ENCODE measurements at regions not wholly inside any gene's neighbourhood (a gene's known extent, or its start where the extent isn't known, plus 50 kb on each side); places are given as distances from the start of the nearest gene placed in this dataset.

- H3K27ac Mint-ChIP-seq = no peak overlapping the region
- no peaks in the 10 kb centered on the region for H3K36me3 Mint-ChIP-seq (ENCODE audit: low read depth)
These were observed 95.9 kb downstream of the BMP2 start for GRCh38 chr20:6863355-6863754.

GRCh38 chr20:6863798-6864201, 96.3 kb downstream of the BMP2 start:
- no peaks in the 10 kb centered on the region for H3K4me1 Mint-ChIP-seq (ENCODE audit: low read depth)
- DNase-seq (ENCODE audit: low spot score) = no peak
- no peak overlapping the region for H3K4me3 Mint-ChIP-seq
- no peak overlapping the region for H3K27ac Mint-ChIP-seq
- H3K27me3 Mint-ChIP-seq (ENCODE audit: low read depth) = no peaks in the 10 kb centered on the region
- no peaks in the 10 kb centered on the region for H3K36me3 Mint-ChIP-seq (ENCODE audit: low read depth)
- no peaks in the 10 kb centered on the region for H3K9me3 Mint-ChIP-seq

More at GRCh38 chr20:6863355-6863754, 95.9 kb downstream of the BMP2 start:
- Mint-ChIP-seq H3K4me3 (no peak overlapping the region), H3K4me1 (ENCODE audit: low read depth) (no peaks in the 10 kb centered on the region), H3K9me3 (no peaks in the 10 kb centered on the region), H3K27me3 (ENCODE audit: low read depth) (no peaks in the 10 kb centered on the region)
- no peak for DNase-seq (ENCODE audit: low spot score)

GRCh38 chr20:6864740-6865139, 97.3 kb downstream of the BMP2 start:
- H3K36me3 Mint-ChIP-seq (ENCODE audit: low read depth) = no peaks in the 10 kb centered on the region
- no peaks in the 10 kb centered on the region for H3K9me3 Mint-ChIP-seq
- no peak for DNase-seq (ENCODE audit: low spot score)
- H3K27ac Mint-ChIP-seq = no peak overlapping the region
- H3K4me1 Mint-ChIP-seq (ENCODE audit: low read depth) = no peaks in the 10 kb centered on the region
- no peak overlapping the region for H3K4me3 Mint-ChIP-seq
- no peaks in the 10 kb centered on the region for H3K27me3 Mint-ChIP-seq (ENCODE audit: low read depth)

- Mint-ChIP-seq H3K9me3 (no peaks in the 10 kb centered on the region), H3K4me3 (no peak overlapping the region), H3K27me3 (ENCODE audit: low read depth) (no peaks in the 10 kb centered on the region), H3K36me3 (ENCODE audit: low read depth) (no peaks in the 10 kb centered on the region), H3K27ac (no peak overlapping the region), H3K4me1 (ENCODE audit: low read depth) (no peaks in the 10 kb centered on the region)
- DNase-seq (ENCODE audit: low spot score) = no peak
These were observed 99.3 kb downstream of the BMP2 start for GRCh38 chr20:6866741-6867140.

GRCh38 chr20:6868861-6869260, 101.4 kb downstream of the BMP2 start:
- no peak overlapping the region for H3K27ac Mint-ChIP-seq
- no peak overlapping the region for H3K4me3 Mint-ChIP-seq
- no peaks in the 10 kb centered on the region for H3K36me3 Mint-ChIP-seq (ENCODE audit: low read depth)
- H3K4me1 Mint-ChIP-seq (ENCODE audit: low read depth) = no peaks in the 10 kb centered on the region
- DNase-seq (ENCODE audit: low spot score) = no peak
- H3K27me3 Mint-ChIP-seq (ENCODE audit: low read depth) = no peaks in the 10 kb centered on the region
- H3K9me3 Mint-ChIP-seq = no peaks in the 10 kb centered on the region

- Mint-ChIP-seq H3K9me3 (no peaks in the 10 kb centered on the region), H3K27ac (no peak overlapping the region), H3K4me3 (no peak overlapping the region), H3K4me1 (ENCODE audit: low read depth) (no peaks in the 10 kb centered on the region), H3K36me3 (ENCODE audit: low read depth) (no peaks in the 10 kb centered on the region), H3K27me3 (ENCODE audit: low read depth) (no peaks in the 10 kb centered on the region)
- no peak for DNase-seq (ENCODE audit: low spot score)
These were observed 103.1 kb downstream of the BMP2 start for GRCh38 chr20:6870559-6870958.

- peaks cover 9% of the 10 kb centered on the region for H3K9me3 Mint-ChIP-seq
- DNase-seq (ENCODE audit: low spot score) = no peak
- H3K27ac Mint-ChIP-seq = no peak overlapping the region
- H3K36me3 Mint-ChIP-seq (ENCODE audit: low read depth) = no peaks in the 10 kb centered on the region
- H3K27me3 Mint-ChIP-seq (ENCODE audit: low read depth) = no peaks in the 10 kb centered on the region
- H3K4me3 Mint-ChIP-seq = no peak overlapping the region
- H3K4me1 Mint-ChIP-seq (ENCODE audit: low read depth) = no peaks in the 10 kb centered on the region
These were observed 110.1 kb downstream of the BMP2 start for GRCh38 chr20:6877633-6878032.

GRCh38 chr20:6882561-6883291, 115.2 kb downstream of the BMP2 start:
- no peak overlapping the region for H3K4me3 Mint-ChIP-seq
- no peaks in the 10 kb centered on the region for H3K27me3 Mint-ChIP-seq (ENCODE audit: low read depth)
- H3K36me3 Mint-ChIP-seq (ENCODE audit: low read depth) = no peaks in the 10 kb centered on the region
- peaks cover 20% of the 10 kb centered on the region for H3K9me3 Mint-ChIP-seq
- no peak for DNase-seq (ENCODE audit: low spot score)
- H3K4me1 Mint-ChIP-seq (ENCODE audit: low read depth) = no peaks in the 10 kb centered on the region
- no peak overlapping the region for H3K27ac Mint-ChIP-seq

GRCh38 chr20:6884114-6884513, 116.6 kb downstream of the BMP2 start:
- Mint-ChIP-seq H3K9me3 (peaks cover 20% of the 10 kb centered on the region), H3K36me3 (ENCODE audit: low read depth) (no peaks in the 10 kb centered on the region), H3K27ac (no peak overlapping the region), H3K4me1 (ENCODE audit: low read depth) (no peaks in the 10 kb centered on the region), H3K4me3 (no peak overlapping the region), H3K27me3 (ENCODE audit: low read depth) (no peaks in the 10 kb centered on the region)
- DNase-seq (ENCODE audit: low spot score) = no peak

- Mint-ChIP-seq H3K9me3 (peaks cover 27% of the 10 kb centered on the region), H3K27me3 (ENCODE audit: low read depth) (no peaks in the 10 kb centered on the region), H3K27ac (no peak overlapping the region), H3K36me3 (ENCODE audit: low read depth) (no peaks in the 10 kb centered on the region), H3K4me1 (ENCODE audit: low read depth) (no peaks in the 10 kb centered on the region), H3K4me3 (no peak overlapping the region)
- no peak for DNase-seq (ENCODE audit: low spot score)
These were observed 118.7 kb downstream of the BMP2 start for GRCh38 chr20:6886065-6886729.

- Mint-ChIP-seq H3K9me3 (peaks cover 28% of the 10 kb centered on the region), H3K36me3 (ENCODE audit: low read depth) (no peaks in the 10 kb centered on the region), H3K27ac (no peak overlapping the region), H3K27me3 (ENCODE audit: low read depth) (no peaks in the 10 kb centered on the region), H3K4me1 (ENCODE audit: low read depth) (no peaks in the 10 kb centered on the region), H3K4me3 (no peak overlapping the region)
- no peak for DNase-seq (ENCODE audit: low spot score)
These were observed 120.5 kb downstream of the BMP2 start for GRCh38 chr20:6887966-6888365.

GRCh38 chr20:6888736-6889395, 121.4 kb downstream of the BMP2 start:
- no peaks in the 10 kb centered on the region for H3K36me3 Mint-ChIP-seq (ENCODE audit: low read depth)
- no peaks in the 10 kb centered on the region for H3K27me3 Mint-ChIP-seq (ENCODE audit: low read depth)
- no peak overlapping the region for H3K4me3 Mint-ChIP-seq
- no peaks in the 10 kb centered on the region for H3K4me1 Mint-ChIP-seq (ENCODE audit: low read depth)
- no peak overlapping the region for H3K27ac Mint-ChIP-seq
- H3K9me3 Mint-ChIP-seq = peaks cover 28% of the 10 kb centered on the region
- no peak for DNase-seq (ENCODE audit: low spot score)

GRCh38 chr20:6892724-6893123, 125.2 kb downstream of the BMP2 start:
- Mint-ChIP-seq H3K9me3 (peaks cover 21% of the 10 kb centered on the region), H3K4me3 (no peak overlapping the region), H3K27me3 (ENCODE audit: low read depth) (no peaks in the 10 kb centered on the region), H3K4me1 (ENCODE audit: low read depth) (no peaks in the 10 kb centered on the region), H3K27ac (no peak overlapping the region), H3K36me3 (ENCODE audit: low read depth) (no peaks in the 10 kb centered on the region)
- DNase-seq (ENCODE audit: low spot score) = no peak

GRCh38 chr20:6898928-6899327, 131.4 kb downstream of the BMP2 start:
- H3K9me3 Mint-ChIP-seq = peaks cover 26% of the 10 kb centered on the region

More at GRCh38 chr20:6898928-6899327, 131.4 kb downstream of the BMP2 start:
- Mint-ChIP-seq H3K4me1 (ENCODE audit: low read depth) (no peaks in the 10 kb centered on the region), H3K27me3 (ENCODE audit: low read depth) (no peaks in the 10 kb centered on the region), H3K27ac (no peak overlapping the region), H3K4me3 (no peak overlapping the region), H3K36me3 (ENCODE audit: low read depth) (no peaks in the 10 kb centered on the region)
- DNase-seq (ENCODE audit: low spot score) = no peak

Data from T-helper 2 cell treated with Interferon-gamma antibody and Interleukin-4, amounts not matched to agents 5 μg/mL and 100 μg/mL, for 36 hours (primary cell).